GM04504 (cell line): ENCODE measurements at regions not wholly inside any gene's neighbourhood (a gene's known extent, or its start where the extent isn't known, plus 50 kb on each side); places are given as distances from the start of the nearest gene placed in this dataset.
A peak's percentile ranks its signal among the peaks of the same experiment; 100 is the strongest.

Experiments
- DNase-seq: peaks from one replicate; pipeline ENCODE4 v3.0.0-alpha.2; 2012; ENCODE audit warnings: low read depth

DNA sequence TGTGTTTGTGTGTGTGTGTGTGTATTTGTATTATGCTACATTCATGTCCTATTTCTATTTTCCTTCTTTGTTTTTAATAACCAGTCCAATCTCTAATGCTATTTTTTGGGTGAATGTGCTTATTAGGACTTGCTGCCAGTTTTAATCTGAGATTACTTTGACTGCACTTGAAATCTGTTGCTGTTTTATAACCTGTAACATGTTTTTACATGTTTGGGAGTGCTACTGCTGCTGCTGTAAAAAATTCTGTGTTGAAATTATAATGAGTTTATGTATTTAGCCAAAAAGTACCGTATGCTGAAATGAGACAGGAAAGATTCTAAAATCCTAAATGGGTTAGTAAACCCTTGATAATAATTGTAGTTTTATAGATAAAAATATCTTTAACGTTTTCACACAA, 104.7 kb upstream of the SSBP2 start:
- no peak for DNase-seq

DNA sequence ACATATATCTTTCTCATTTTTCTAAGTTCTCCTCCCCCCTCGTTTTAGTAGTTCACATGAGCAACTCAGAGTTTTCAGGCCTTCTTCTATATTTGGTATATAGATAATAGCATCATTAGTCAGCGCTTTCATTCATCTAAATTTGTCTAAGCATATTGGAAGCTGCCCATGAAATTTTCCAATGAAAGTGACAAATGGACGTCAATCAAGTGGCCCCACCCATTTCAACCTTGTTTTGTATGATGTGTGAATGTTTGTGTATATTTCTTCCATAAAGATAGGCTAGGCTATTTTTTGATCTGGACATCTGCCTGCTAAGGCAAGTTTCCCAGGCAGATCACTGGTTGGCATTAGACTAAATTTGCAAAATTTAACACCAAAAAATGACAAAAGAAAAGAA, 104.0 kb upstream of the SSBP2 start:
- DNase-seq = no peak

DNA sequence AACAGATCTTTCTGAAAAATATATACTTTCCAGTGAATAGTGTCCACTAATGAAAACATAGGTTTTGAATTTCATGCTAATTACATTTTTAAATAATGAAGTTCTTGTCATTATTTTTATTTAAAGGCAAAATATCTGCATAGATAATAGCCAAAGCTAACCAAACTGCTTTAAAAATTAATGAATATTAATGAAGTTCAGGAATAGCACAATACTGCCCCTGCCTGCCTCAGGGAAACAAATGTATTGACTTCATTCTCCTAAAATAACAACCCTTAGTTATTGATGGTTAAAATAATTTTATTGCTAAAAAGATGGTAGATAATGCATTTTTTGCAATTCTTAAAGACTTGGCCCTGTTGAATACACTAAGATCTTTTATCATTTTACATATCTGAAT, 103.6 kb upstream of the SSBP2 start:
- DNase-seq = no peak

DNA sequence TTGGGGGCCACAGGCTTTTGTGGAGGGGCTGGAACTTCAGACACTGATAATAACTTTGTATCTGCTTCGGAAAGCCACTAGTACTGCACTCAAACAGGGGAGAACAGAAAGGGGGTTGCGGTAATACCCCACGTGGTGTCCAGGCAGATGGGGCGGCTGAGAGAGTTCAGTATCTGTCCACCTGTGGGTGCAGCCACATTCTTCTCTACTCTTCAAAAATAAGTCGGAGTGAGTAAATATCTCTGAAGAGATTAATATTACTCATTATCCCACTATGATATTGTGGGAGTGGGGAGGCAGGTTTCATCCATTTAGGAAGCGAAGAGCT, 102.1 kb upstream of the SSBP2 start:
- DNase-seq = no peak

DNA sequence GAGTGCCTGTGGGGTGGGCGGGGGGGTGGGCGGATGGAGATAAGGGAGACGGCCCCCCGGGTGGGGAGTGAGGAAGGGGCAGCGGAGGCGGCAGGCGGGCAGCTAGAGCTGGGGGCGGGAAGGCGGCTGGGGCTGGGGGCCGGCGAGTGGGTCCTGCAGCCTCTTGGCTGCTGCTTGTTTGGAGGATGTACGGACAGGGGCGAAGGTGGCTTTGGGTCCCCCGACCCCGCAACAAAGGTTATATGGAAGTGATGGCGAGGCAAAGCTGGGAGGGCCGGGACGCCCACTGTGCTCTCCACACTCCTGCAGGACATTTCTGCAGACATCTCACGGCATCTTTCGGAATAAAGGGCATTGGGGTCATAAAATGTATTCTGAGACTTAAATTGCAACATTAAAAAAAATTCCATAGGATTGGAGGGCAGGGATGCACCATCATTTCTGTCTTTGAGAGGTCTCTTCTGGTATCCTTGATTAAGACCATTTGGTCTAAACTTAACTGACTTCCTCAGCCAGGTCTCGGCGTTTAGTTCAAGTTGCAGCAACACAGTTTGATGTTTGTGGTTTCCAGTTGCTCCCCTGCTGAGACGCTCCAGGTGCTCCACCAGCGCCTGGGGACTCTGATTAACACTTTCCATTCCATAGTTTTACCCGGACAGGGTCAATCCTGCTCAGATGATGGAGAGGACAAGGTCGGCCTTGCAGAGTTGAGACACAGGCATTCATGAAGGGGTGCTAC, 101.6 kb upstream of the SSBP2 start:
- DNase-seq = no peak

DNA sequence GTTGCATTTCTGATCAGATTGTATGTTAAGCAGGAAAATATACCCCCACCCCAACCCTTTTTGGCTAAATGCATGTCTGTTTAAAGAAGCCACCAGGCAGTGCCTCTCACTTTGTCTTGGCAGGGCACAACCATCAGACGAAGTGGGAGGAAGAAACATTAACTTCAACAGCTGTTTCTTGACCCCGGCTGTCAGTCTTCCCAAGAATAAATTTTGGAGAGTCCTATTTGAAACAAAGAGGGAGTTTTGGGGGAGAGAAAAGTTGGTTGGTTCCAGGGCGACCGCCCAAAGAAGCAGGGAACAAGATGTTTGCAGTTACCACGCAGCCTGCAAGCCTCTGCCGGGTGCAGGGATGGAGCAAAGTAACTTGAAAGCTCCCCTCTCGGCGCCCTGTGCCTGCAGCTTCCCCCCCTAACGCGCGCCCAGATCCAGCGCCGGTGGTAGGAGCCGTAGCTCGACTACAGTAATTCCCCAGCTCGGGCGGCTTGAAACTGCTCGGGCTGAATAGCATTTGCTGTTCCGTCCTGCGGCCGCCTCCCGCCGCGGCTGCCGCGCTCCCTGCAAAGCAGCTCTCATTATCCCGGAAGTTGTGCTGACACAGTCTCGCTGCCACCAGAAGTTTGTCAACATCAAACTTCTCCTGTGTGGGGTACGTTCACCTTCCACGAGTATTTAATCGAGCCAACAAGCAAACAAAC, 100.7 kb upstream of the SSBP2 start:
- peak; percentile 89 for DNase-seq

DNA sequence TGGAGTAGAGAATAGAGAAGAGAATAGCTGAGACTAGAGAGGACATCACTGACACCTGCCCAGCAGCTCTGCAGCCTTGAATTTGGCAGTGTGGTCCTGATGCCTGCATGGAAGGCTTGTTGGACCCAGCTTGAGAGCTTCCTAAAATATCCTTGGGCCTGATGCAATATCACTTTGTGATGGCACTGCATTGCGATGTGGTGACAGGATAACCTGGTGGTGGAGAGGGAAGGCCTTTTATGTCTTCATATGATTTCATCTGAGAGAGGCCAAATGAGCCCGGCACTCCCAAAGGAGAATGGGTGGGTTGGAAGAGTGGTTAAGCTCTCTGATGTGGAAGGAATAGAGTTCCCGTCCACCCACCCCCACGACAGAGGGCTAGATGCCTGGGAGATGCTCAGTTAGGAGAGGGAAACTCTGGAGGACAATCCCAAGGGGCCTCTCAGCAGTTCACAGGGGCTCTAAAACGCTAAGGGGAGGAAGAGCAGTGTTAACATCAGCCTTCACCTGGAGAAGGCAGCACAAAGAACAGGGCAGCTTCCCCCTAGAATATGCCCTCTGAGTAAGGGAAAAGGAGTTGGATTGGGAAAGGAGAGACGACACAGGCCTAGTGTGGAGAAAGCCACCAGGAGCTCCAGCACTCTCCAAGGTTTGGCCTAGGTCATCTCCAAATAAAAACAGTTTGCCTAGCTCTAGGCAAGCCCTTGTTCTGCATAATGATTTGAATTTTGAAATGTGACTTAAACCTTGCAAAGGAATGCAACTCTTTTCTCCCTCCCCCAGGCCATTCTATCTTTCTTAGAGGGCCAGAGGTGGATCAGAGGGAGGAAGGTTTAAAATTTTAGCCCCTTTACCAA, 99.8 kb upstream of the SSBP2 start:
- DNase-seq = no peak

DNA sequence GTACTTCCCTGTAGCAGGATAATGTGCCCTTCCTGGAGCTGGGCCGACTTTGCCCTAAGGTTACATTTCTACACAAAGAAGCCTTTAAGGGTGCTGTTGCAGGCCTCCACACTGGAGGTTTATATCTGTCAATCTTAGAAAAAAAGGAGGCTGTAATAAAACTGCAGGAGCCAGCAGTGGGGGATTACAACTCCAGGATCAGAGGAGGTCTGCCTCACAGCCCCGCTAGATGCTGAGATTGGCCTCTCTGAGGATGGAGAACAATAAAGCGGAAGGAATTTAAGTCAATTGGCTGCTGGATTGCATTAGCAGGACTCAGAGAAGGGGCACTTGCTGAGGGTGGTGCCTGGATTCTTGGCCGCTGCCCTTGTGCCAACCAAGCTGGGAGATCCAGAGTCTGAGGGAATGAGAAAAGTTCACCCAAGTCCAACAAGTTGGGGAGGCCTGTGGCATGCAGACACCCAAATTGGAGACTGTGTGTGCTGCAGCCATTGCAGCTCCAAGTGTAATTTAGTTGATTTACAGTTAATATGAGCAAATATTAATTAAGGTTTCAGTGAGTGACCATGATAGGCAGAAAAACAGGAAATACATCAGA, 99.0 kb upstream of the SSBP2 start:
- no peak for DNase-seq

DNA sequence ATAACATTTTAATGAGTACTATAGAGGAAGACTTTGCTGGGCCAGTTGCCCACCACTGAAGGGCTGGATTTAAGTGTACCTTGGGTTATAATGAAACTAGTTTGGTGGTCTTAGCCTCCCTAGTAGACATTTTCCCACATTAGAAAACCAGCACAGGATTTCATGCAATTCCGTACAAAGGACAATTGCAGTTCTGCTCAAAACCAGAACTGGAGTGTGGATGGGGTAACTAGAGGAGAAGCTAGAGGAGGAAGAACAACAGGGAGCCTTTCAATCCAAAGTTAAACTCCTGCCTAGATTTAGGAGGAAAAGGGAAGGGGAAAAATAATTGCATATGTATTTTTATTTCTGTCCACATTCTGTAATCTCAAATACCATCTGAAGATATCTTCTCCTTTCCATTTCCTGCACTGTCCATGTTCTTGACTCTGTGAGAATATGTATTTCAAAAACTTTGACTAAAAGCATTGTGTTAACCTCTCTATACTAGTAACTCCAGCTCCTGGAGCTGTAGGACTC, 97.5 kb upstream of the SSBP2 start:
- no peak for DNase-seq

DNA sequence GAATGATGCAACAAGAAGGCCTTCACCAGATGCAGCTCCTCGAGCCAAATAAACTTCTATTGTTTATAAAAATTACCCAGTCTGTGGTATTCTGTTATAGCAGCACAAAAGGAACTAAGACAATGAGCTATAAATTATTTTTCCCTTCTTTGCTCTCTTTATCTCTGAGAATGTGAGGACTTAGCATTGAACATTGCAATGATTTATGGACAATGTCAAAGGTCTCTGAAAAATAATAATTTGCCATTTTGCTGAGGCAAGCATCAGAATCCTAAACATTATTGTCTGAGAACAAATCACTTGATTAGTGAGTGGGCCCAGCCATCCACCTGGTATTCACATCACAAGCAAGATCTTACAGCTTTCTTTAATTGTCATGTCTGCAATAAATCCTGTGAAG, 95.4 kb upstream of the SSBP2 start:
- DNase-seq = no peak

DNA sequence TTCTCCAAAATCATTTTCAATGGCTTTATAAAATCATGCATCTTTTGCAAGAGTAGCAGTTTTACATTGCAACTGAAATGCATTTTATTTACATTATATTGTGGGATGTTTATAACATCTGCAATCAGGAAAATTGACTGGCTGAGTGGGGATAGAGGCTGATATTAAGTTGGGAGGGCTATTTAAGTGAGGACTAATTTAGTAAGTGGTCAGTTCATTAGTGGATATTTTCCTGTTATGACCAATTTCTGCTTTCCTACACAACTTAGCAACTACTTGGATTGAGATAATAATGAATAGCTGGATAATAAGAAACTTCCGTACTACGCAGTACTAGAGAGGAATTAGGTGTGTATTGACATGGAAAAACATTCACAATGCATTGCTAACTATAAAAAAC, 92.9 kb upstream of the SSBP2 start:
- no peak for DNase-seq

DNA sequence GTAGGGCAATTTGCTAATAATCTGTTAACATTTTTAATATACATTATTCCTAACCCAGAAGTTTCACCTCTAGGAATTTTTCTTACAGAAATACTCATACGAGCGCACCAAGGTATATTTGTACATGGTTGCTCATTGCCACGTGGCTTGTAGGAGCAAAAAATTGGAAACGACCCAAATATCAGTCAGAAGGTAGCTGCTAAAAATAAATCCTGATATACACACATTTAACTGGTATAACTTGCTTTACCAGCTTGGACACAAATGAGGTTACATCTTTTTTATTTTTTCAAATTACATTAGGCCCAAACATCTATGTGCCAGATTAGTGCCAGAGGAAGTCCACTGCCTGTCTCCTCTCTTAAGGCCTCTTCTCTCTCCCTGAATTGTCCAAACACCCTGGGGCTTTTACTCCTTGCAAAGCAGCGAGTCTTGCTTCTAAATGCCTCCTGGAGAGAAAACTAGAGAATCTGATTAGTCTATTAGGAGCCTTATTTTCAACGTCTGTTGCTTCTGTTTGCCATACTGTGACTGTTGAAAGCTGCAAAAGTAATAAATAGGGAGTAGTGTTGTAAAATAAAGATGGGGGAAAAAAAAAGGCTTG, 92.0 kb upstream of the SSBP2 start:
- DNase-seq = no peak

DNA sequence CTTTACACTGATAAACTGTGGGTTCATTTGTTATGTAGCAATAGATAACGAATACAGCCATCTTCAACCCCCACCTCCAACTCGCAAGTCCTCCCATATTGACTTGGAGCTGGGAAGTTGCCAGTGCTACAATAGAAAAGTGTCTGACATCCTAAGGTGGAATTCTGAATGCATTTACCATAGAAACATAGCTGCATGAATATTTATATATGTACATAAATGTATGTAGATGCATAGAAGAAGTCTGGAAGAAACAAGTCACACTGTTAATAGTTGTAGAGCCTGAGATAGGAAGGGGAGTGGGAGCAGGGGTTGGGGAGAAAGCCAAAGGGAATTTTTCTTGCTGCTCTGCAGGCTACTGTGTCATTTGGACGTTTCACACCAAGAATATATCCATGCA, 88.1 kb upstream of the SSBP2 start:
- DNase-seq = no peak

DNA sequence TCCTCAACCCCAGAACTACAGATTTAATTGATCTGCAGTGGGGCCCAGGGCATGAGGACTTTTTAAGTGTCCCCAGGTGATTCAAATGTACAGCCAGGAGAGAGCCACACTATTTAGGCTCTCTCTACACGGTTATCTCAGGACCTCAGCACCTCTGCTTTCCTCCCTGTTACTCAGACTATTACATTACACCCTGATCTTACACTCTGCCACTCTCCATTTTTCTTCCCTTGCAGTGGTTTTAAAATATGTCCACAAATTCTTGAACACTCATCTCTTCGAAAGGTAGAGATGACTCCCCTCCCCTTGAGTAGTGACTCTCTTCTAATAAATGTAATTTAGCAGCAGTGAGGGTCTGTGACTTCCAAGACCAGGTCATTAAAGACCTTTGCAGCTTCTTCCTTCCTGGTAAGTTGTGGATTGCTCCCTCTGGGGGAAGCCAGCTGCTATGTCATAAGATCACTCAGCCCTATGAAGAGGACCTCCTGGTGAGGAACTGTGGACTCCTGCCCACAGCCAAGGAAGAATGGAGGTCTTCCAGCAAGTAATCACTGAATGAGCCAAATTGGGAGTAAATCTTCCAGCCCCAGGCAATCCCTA, 87.5 kb upstream of the SSBP2 start:
- DNase-seq = no peak

DNA sequence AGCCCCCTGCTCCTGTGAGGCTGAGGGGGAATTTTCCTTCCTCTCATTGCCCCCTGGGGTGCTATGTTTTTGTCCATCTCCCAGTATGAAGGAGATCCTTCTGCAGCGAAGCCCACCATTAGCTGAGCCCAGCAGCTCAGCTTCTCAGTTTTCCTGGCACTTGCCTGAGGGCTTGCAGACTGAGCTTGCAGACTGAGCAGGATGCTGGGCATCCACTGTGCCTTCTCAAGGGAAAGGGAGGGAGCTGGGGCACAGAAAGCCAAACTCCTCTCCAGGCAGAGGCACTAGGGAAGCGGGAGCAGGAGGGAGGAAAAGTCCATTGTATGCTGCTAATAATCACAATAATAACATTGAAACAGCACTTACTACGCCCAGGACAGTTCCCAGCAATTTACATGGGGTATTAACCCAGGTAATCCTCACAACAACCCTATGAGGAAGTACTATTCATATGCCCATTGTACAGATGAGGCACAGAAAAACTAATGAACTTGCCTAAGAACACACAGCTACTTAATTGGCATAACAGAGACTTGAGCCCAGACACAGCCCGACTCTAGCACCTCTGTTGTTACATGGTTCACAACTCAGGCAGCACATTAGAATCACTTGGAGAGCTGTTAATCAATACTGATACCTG, 86.9 kb upstream of the SSBP2 start:
- no peak for DNase-seq

DNA sequence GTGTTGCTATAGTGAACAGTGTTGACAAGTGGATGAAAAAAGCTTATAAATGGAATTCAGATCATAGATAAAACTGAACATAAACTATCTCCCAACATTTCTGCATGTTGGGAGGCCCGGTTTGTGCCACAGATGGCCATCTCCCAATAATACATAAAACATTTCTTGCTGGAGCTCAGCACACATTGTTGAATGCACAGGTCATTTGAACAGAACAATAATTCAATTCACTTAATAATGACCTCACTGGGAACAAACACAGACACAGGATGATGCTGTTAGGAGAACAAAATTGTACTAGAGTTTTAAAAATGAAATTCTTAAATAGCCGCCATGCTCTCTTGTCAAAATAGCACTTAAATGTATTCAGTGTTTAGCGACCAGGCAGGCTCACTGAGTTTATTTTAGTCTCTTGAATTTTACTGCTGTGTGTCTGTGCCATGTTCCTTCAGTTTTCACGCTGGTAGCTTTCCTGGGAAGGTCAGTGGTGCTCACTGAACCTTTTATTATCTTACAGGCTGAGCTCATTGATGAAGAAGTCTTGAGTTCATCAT, 85.0 kb upstream of the SSBP2 start:
- no peak for DNase-seq

DNA sequence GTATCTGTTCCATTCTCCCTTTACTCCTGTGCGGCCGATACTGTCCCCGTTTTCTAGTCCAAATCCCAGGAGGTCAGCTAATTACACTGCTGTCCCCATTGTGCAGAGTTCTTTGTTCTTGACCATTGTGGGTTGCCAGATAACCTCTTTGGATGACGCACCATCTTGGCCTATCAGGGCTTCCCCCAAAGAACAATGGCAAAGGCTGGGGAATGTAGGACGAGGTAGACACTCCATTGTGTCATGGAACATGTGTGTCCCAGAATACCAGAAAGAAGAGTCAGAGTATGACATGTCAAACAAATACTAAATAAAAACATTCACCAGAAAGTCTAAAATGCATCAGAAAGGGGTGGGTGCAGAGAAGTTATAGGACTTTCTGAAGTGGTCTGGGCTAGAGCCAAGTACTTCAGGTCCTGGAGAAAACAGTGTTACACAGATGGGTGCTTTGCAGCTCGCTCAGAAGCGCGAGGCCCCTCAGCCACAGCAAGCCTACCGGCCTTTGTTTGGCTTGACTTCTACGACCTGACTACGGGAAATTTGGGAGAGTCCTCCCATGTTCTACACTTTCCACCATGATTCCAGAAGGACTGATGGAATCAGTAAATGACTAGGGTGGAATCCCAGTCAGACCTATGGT, 83.2 kb upstream of the SSBP2 start:
- DNase-seq = no peak

DNA sequence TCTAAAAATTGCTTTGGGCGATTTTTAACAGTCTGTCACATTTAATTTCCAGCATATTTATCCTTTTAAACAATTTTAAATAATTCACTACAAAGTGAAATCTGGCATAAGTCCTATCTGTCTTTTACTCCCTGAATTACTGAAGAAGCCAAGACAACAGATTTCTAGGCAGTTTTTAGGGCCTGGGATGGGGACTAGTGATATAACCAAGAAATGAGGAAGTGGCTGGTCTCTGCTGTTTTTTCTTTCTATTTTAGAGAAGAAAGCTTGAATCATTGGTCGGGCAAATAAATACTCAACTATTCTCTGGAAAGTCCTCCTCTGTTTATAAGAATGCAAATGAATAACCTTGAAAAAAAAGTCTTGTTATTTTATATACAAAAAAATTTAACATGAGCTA, 79.7 kb upstream of the SSBP2 start:
- DNase-seq = no peak

DNA sequence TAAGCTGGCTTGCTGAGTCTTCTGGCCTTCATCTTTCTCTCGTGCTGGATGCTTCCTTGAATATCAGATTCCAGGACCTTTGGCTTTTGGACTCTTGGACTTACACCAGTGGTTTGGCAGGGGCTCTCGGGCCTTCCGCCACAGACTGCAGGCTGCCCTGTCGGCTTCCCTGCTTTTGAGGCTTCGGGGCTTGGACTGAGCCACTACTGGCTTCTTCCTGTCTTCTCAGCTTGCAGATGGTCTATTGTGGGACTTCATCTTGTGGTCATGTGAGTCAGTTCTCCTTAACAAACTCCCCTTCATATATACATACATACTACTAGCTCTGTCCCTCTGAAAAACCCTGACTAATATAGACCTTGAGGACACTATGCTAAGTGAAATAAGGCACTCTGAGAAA, 78.3 kb upstream of the SSBP2 start:
- DNase-seq = no peak

DNA sequence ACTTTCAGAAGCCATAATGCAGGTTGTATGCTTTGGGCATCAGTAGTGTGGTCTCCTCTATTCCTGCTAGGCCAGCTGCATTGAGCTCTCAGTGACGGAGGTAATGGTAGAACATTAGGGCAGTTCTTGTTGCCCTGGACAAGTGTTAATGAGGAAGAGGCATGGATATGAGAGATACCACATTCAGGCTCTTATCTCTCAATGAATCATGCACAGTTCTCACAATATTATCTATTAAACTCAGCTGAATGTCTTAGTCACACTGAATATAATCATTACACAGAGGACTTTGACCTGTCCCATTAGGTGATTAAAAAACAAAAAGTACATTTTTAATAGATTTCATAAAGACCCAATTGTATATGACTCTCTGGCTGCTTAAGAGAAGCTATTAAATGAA, 76.6 kb upstream of the SSBP2 start:
- no peak for DNase-seq
